IPS DF 4.7 (cell line): ENCODE measurements at regions not wholly inside any gene's neighbourhood (a gene's known extent, or its start where the extent isn't known, plus 50 kb on each side); places are given as distances from the start of the nearest gene placed in this dataset.
A peak's percentile ranks its signal among the peaks of the same experiment; 100 is the strongest.

ENCODE experiments used
- DNase-seq: peaks from one replicate; pipeline ENCODE4 v3.0.0-alpha.2; 2013; ENCODE audit warnings: low spot score; ENCODE audit errors: extremely low read depth

DNA sequence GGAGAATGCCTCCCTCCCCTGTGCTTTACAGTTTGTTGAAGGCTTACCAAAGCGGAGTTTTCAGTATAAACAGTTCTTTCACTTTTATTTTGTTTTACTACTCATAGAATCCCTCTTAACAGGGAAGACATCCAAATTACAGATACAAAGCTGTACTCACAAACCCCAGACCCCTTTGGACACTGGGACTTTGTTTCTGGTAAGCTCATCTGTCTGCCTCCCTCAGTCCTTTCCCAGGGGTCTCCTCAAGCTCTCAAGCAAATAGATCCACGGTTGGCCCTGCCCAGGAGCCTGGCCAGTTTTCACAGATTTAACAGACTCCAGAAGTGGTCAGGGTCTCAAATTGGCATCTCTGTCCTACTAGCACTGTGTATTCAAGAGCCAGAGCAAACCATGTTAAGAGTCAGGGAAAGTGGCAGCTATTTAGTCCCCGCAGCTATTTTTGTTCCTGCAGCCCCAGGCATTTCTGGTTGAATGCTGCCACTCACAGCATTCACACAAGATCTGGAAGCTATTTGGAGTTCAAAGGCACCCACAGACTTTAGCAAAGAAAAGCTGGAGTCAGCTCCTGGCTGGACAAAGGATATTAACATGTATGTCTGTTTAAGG is 54.2 kb downstream of the TMEM100 start:
- DNase-seq, result no peak

DNA sequence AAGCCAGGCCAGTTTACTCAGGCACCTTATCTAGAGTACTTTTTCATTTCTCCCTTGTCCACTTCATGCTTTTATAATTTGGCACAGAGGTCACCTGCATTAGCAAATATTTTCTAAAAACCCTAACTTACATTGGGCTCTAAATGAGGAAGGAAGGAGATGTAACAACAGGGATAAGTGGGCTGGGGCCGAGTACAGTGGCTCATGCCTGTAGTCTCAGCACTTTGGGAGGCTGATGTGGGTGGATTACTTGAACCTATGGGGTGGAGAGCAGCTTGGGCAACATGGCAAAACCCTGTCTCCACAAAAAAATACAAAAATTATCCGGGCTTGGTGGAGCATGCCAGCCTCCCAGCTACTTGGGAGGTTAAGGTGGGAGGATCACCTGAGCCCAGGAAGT is 55.9 kb downstream of the TMEM100 start:
- no peak for DNase-seq

DNA sequence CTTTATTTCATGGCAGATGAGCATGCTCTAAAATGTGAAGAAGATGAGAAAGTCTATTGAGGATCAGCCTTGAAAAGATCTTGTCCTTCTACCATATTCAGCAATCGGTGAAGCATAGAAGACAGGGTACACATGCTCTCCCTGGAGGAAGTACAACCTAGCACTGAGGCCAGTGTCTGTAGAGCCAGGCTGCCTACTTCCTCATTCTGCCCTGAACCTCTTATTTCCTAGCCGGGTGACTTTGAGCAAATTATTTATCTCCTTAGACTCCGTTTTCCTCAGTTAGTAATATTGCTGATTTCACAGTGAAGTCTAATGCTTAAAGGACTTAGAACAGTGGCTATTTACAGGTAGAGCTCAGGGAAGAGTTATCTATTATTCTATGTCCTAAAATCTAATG is 58.4 kb downstream of the TMEM100 start:
- no peak for DNase-seq

DNA sequence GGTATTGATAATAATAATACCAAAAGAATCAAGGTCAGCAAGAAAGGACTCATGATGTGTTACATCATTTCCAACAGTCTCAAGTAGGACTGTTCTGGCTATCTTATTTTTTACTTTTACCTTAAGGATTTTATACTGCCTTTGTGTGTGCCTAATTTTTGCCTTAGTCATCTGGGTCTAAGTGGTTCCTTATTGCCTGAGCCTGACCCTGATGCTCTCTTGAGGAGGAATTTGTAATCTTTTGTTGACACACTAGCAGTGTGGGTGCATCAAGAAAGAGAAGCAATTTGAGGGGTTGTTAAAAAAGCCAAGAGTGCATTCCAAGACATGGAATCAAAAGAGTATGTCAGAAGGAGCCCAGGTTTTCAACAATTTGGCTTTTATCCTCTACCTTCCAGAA is 59.3 kb downstream of the TMEM100 start:
- DNase-seq, result no peak

DNA sequence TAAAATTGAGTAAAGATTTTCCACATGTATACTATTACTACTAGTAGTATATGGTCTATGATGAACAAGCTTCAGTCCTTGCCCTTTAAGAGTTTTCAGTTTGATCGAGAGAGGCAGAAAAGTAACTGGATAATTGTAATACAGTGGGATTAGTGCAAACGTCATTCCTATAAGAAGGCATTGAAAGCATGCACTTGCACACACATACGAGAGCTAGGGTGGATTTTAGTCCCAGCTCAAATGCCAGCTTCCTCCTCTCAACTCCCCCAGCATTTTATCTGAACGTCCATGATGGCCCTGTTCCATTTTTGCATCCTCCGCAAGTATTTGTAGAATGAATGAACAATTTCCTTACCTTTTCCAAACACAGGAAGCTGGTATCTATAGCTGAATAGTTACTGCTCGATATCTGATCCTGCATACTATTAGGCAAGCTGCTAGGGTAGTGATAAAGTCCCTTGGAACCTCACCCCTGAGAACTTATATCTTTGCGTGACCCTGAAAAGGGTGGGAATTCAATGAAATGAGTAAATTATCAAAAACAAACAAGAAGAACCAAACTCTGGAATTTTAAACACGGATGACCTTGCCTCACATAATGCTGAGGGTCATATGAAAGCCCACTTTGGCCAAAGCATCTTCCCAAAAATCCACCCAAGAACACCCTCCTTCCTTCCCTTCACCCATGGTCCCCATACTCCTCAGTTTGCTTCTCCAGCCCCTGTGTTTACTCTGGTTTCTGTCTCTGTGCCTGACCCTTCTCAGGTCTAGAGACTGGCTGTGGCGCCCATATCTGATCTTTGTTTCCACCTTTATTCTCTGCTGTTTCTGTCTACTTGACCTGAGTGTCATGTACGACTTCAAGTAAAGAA is 60.5 kb downstream of the TMEM100 start:
- DNase-seq, result no peak

DNA sequence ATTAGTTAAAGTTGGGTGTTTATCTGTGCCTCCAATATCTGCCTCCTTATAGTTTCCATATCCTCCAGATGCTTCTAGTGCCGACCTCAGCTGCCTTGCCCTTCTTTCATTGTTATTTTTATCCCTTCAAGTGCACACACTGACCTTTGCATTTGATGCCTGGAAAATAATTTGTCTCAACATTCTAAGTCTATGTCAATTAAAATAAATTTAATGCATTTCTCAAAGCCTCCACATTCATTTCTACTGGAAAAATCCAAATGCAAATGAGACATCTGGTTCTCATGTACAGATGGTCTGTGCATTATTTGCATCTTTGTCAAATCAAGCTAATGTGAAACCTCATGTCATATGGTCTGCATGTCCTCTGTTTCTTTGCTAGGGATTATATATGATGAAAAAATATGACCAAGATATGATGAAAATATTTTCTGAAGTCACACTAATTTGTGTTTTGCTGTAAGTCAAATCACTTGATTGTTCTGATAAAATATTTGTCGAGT is 61.4 kb downstream of the TMEM100 start:
- DNase-seq, result no peak

DNA sequence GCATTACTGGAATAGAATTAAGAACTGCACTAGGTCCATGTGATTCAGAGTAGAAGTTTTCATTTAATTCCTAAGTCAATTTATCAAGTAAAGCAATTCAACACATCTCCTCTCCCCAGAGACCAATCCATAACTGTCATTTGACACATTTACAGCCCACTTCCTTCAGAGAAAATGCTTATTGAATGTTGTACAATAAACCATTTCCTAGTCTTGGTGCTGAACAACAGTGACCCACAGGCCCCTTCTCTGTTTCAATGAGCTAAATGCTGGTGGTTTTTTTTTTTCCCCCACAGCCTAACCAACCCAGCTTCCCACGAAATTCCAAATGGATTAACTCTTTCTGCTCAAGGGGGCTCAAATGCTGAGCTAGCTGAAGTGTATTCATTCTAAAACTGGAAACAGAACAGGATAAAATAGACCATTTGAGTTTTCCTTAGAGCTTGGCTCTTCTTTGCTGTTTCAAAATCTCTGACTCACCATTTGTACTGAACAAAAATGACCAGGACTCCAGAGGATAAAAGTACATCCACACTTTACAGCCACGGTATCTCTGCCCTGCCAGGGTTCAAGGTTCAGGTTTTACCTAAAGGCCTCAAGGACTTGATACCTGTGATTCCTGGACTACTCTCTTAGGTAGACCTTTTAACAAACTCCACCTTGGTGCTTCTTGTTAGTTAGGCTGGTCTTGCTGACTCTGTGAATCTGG is 62.3 kb downstream of the TMEM100 start:
- DNase-seq, result no peak

DNA sequence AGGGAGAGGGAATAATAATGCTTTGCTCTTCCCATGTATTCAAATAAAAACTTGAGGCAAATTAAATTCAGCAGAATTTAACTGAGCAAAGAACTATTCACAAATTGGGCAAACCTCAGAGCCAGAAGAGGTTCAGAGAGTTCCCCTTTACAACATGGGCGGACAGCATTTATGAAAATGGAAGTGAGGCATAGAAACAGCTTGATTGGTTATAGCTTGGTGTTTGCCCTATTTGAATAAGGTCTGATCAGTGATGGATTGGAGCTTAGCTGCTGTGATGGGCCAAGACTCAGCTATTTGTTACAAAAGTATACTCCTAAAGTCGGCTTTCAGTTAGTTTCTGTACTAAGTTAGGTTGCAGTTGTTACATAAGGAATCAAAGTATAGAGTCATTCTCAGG is 63.0 kb downstream of the TMEM100 start:
- DNase-seq, result no peak

DNA sequence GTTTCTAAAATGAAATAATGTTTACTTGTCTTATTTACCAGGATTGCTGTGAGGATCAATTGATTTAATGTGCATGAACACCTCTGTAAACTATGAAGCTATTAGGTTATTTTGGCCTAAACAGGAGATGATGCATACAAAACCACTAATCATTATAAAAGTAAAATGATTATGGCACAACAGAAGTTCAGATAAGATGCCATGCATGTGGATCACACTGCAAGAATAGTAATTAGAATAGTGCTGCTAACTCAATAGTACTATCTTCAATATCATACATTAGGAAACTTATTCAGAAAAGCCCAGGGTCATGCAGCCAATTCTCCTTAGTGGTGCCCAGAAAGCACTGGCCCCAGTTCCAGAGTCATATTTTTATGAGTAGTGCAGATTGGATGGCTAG is 66.9 kb downstream of the TMEM100 start:
- DNase-seq, result no peak

DNA sequence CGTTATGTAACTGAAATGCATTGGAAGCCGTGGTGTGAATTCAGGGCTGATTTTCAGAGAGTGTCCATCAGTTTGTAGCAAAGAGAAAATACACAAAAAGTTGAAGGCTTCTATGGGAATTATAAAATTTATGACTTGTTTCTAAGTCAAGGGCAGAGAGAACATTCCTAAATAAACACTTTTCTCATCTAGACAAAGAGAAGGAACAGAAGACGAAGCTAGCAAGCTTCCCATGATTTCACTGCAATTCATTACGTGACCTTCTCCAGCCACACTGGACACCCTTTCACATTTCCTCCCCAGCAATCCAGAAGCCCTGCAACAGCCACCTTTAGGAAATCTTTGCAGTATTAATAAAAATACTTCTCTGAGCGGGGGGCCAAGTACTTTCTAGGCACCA is 67.8 kb downstream of the TMEM100 start:
- DNase-seq, result no peak

DNA sequence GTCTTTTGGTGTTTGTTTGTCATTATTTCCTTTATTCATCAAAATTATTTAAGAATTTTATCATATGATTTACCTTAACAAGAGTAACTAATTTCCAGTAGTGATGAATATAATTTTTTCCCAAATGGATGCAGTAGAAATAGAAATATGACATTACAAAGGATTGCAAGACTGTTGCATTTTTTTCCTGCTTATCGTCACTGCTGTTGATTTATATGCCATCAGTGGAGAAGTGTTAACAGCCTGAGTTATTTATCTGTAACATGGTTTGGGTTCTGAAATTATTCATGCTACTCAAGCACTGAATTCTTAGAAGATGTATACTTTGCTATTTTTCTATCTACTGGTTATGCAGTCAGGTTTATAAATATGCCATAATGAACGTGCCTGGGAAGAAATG is 68.6 kb downstream of the TMEM100 start:
- no peak for DNase-seq

DNA sequence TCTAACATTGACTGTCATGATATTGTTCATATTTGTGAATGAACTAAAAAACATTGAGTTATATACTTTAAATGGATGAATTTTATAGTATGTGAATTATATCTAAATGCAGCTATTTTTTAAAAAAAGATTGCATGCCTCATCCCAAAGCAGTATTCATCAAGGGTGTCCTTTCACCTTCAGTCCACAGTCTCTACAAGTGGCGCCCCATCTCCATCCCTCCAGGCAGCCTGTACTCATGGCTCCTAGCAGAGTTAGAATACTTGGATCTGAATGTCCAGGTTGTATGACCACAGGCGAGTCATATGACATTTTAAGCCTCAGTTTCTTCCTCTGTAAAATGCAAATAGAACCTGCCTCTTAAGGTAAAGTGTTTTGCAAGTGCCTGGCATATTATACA is 69.8 kb downstream of the TMEM100 start:
- DNase-seq, result no peak

DNA sequence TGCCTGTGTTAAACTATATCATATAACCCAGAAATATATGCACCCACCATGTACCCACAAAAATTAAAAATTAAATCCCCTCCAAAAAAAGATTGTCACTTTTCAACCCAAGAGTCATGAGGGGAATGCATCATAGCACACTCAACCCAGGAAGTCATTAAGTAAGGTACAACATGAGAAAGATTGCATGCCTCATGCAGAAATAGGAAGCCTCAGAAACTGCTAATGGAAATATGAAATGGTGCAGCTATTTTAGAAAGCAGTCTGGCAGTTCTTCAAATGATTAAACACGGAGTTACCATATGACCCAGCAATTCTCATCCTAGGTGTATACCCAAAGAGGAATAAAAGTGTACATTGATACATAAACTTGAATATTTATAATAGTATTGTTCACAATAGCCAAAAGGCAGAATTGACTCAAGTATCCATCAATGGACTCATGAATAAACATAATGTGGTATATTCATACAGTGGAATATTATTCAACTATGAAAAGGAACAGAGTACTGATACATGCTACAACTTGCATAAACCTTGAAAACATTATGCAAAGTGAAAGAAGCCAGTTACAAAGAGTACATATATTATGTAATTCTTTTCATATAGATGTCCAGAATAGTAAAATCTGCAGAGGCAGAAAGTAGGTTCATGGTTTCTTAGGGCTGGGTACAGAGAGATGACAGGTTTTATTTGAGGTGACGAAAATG is 70.4 kb downstream of the TMEM100 start:
- no peak for DNase-seq

DNA sequence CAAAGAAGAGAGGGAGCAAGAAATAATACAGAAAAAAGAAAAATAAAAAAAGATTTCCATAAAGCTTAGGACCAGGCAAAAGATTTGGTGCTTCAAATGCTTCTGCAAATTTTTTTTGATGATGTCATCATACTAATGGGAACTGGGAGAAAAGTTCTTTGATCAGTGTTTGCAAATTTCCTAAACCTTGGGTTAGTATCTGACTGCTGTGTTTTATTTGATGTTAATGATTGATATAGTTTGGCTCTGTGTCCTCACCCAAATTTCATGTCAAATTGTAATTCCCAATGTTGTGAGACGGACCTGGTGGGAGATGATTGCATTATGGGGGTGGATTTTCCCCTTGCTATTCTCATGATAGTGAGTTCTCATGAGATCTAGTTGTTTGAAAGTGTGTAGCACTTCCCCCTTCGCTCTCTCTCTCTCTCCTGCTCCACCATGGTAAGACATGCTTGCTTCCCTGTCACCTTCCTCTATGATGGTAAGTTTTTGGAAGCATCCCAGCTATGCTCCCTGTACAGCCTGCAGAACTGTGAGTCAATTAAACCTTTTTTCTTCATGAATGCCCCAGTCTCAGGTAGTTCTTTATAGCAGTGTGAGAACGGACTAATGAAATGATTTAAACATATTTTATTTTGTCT is 72.6 kb downstream of the TMEM100 start:
- DNase-seq, result no peak

DNA sequence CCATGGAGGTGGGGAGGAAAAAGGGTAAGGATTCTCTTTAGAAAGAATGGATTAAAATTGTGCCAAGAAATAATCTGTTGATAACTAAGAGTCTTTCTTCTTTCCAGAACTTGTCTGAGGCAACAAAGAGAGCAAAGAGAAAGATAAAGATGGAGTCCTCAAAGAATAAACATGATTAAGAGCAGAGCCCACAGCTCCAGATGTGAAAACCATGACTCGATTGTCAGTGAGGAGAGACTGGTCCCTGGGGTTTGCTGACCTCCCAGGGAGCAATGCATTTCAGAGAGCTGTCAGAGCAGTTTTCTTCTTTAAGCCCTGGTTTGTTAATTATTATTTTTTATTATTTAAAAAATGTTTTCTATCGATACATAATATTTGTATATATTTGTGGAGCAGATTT is 74.6 kb downstream of the TMEM100 start:
- DNase-seq, result no peak

DNA sequence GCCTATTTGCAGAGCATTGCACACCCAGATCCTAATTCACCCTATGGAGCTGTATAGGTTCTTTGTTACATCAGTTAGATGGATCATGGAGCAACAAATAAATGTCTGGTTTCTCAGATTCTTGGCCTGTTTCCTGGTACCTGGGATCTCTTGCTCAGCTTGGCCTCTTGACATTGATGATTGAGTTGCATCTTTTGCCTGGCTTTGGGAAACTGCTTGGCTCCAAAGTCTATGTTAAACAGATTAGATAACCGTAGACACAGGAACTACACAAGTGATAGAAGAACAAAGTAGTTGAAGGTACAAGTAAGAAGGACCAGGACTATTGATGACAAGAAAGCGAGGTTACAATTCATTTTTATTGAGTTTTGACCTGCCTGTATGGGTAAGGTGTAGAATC is 77.3 kb downstream of the TMEM100 start:
- no peak for DNase-seq

DNA sequence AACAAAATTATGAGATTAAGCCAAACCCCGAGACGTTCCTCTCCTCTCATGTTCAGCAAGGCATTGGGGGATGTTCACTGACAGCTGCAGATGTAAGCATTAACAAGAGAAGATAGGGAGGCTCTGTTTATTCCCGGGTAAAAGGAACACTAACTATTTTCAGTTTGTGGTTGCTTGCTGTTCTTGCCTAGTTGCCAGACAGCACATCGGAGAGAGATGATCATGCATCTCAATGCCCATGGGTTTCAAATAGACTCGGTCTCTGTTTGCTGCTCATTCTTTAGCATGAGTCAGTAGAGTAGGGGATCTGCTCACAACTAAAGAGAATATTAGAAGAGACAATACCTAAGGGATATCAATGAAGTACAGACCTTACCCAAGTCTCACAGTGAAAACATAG is 78.3 kb downstream of the TMEM100 start:
- DNase-seq, result no peak

DNA sequence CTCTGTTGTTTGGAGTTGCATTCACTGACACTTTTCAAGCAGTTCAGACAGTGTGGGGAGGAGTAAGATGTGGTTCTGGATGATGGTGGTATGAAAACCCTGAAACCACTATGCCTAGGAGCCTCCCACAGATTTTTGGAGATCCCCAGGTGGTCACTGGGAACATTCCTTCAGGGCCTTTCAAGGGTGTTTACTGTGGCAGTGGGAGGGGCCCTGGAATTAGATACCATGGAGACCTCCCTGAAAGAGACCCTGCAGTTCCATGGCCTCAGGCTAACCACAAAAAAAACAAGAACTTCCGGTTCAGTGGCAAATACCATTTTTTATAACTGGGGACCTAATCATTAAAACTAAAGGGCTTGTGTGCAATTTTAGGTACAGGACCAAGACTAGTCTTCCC is 79.9 kb downstream of the TMEM100 start:
- DNase-seq, result no peak

DNA sequence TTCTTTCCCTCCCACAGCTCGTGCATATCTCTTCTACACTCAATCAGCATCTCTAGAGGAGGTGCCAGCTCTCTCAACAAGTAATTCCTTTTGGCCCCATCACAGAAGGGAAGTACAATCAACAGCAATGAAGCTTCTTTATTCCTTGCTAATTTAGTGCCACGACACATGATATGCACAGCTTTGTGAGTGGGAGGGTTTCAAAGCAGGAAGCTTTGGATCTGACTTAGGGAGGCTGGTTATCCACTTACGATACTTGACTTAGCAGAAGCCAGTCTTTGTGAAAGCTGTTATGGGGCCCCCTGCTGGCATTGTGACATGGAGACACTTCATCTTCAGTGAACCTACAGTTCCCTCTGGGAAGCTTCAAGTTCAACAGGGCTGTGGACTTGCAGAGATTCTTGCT is 81.0 kb downstream of the TMEM100 start:
- peak; percentile 14 for DNase-seq

DNA sequence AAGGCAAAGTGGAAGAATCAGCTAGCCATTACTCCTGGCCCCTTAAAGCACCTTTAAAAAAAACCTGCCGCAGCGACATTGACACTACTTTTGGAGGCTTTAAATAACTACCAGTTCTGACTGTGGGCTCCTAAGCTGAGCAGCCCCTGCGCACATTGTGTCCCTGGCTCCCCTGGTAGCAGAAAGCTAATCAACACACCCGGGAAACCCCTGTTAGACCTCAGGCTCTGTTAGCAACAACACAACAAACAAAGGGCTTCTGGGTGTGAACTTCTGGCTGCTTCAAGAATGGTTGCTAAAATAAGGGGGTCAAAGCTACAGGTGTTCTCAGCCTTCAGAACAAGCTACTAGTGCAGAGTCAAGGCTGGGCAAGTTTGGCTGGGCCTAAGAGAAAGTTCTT is 83.6 kb downstream of the TMEM100 start:
- no peak for DNase-seq

DNA sequence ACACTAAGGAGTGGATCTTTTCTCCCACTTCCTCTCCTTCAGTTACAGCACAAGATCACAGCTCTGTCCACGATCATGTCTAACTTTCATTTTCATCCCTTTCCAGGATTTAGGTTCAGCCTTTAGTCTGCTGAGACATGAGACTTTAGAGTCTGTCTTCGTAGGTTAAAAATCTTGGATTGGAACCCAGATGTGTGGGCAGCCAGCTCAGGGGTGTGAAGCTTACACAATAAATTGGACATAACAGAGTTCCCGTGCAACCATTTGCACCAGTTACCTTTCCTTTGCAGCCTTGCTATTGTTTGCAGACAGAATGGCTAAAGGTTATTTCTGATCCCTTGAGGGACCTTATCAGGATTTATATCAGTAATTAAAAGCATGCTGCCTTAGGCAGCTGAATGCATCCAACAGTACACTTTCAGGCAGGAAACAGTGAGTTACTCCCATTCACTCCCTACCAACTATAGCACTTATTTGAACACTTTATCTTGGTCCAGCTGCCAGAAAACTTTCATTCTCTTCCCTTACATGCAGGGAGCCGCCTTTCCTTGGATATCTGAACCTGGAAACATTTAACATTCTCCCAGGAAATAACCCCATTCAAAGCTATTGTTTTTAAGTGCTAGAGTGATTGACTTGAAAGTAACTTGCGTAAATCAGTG is 87.3 kb downstream of the TMEM100 start:
- DNase-seq, result no peak
